HepG2 (cell line): ENCODE measurements at regions not wholly inside any gene's neighbourhood (a gene's known extent, or its start where the extent isn't known, plus 50 kb on each side); places are given as distances from the start of the nearest gene placed in this dataset.

Experiments used
- AGO2 ChIP-seq: fragments of 200-400 bp; formaldehyde crosslinking; optimal IDR thresholded peaks from 2 replicates; pipeline ENCODE3; 2017; ENCODE audit warnings: mild to moderate bottlenecking, low read depth, low read length, moderate library complexity
- CCDC6 ChIP-seq: sonication (generic); formaldehyde crosslinking; IDR thresholded peaks from 2 replicates; pipeline ENCODE4 v1.8.1; 2022; ENCODE audit warnings: mild to moderate bottlenecking, missing genetic modification reagents, moderate library complexity
- DZIP1 ChIP-seq: sonication (generic); formaldehyde crosslinking; IDR thresholded peaks from 2 replicates; pipeline ENCODE4 v1.5.0; 2020; ENCODE audit warnings: mild to moderate bottlenecking, missing genetic modification reagents
- HMGXB3 ChIP-seq: sonication (generic); formaldehyde crosslinking; IDR thresholded peaks from 2 replicates; pipeline ENCODE4 v1.4.0; 2020; ENCODE audit warnings: missing genetic modification reagents, borderline replicate concordance
- SIX1 ChIP-seq: sonication (generic); formaldehyde crosslinking; IDR thresholded peaks from 2 replicates; pipeline ENCODE4 v1.4.0; 2020; ENCODE audit warnings: missing genetic modification reagents, borderline replicate concordance
- SMARCE1 ChIP-seq: fragments of 450-650 bp; IDR thresholded peaks from 2 replicates; pipeline ENCODE4 v1.6.1; 2017; ENCODE audit warnings: borderline replicate concordance
- SP140L ChIP-seq: sonication (generic); formaldehyde crosslinking; IDR thresholded peaks from 2 replicates; pipeline ENCODE4 v1.4.0; 2020; ENCODE audit warnings: missing genetic modification reagents, borderline replicate concordance
- TOPORS ChIP-seq: sonication (generic); formaldehyde crosslinking; IDR thresholded peaks from 2 replicates; pipeline ENCODE4 v1.8.0; 2023; ENCODE audit warnings: mild to moderate bottlenecking, missing genetic modification reagents
- TSC22D2 ChIP-seq: sonication (generic); formaldehyde crosslinking; IDR thresholded peaks from 2 replicates; pipeline ENCODE4 v1.5.1; 2020; ENCODE audit warnings: missing genetic modification reagents, mild to moderate bottlenecking, borderline replicate concordance
- ZNF276 ChIP-seq: sonication (generic); formaldehyde crosslinking; IDR thresholded peaks from 2 replicates; pipeline ENCODE4 v1.4.0; 2020; ENCODE audit warnings: mild to moderate bottlenecking, low read depth, missing genetic modification reagents
- ZNF609 ChIP-seq: sonication (generic); formaldehyde crosslinking; IDR thresholded peaks from 2 replicates; pipeline ENCODE4 v1.4.0; 2020; ENCODE audit warnings: mild to moderate bottlenecking, missing genetic modification reagents, borderline replicate concordance
- ZNF614 ChIP-seq: IDR thresholded peaks from 2 replicates; pipeline ENCODE4 v1.6.1; 2018; ENCODE audit warnings: missing biosample characterization, missing genetic modification reagents, inconsistent platforms, borderline replicate concordance
- ZNF652 ChIP-seq: IDR thresholded peaks from 2 replicates; pipeline ENCODE4 v1.6.1; 2016; ENCODE audit warnings: low read depth, borderline replicate concordance
- ZNF768 ChIP-seq: sonication (generic); formaldehyde crosslinking; IDR thresholded peaks from 2 replicates; pipeline ENCODE4 v1.4.0; 2020; ENCODE audit warnings: missing genetic modification reagents
- ZNF83 ChIP-seq: sonication (generic); formaldehyde crosslinking; IDR thresholded peaks from 2 replicates; pipeline ENCODE4 v1.4.0; 2020; ENCODE audit warnings: missing genetic modification reagents, mild to moderate bottlenecking, borderline replicate concordance
- ZNF891 ChIP-seq: sonication (generic); formaldehyde crosslinking; IDR thresholded peaks from 2 replicates; pipeline ENCODE4 v1.5.0; 2020; ENCODE audit warnings: mild to moderate bottlenecking, missing genetic modification reagents

DNA sequence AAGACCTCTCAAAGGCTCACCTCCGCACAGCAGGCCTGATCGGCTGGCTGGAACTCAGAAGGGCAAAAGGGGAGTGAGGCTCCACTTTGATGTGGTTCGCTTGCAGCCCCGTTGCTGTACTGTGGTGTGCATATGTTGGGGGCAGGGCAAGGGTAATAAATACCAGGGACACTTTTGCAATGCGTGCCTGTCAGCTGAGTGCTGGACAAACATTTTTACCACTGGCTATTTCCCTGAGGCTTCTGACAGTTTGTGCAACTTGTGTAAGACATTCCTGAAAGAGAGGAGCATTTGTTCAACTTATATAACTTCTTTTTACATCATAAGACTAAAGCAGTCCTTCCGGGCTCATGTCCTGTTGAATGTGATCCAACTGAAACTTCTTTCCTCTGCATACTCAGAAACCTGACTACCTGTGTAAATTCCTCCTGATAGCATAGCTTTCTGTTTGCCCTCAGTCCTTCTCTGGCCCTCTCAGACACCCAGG lies 82.3 kb downstream of the SPRY1 start (continued):
- TF ChIP-seq ZNF609 (CRISPR knock-in tag), result peak; percentile 99
- TF ChIP-seq AGO2, result no peak
- TF ChIP-seq HMGXB3 (CRISPR knock-in tag), result peak; percentile 77; the same call in 1 of the 2 replicates
- TF ChIP-seq ZNF83 (CRISPR knock-in tag), result no peak
- no peak for TF ChIP-seq ZNF276 (CRISPR knock-in tag)
- peak; percentile 45; the same call in 1 of the 2 replicates for TF ChIP-seq ZNF652 (CRISPR knock-in tag)
- TF ChIP-seq CCDC6, result peak; percentile 97
- peak; percentile 62 for TF ChIP-seq ZNF768
- TF ChIP-seq SMARCE1, result no peak
- TF ChIP-seq DZIP1 (CRISPR knock-in tag), result no peak
- peak; percentile 61; the same call in 1 of the 2 replicates for TF ChIP-seq SP140L (CRISPR knock-in tag)
- TF ChIP-seq TSC22D2 (CRISPR knock-in tag), result peak; percentile 94; the same call in 1 of the 2 replicates
- TF ChIP-seq ZNF614 (CRISPR knock-in tag), result peak; percentile 93
- TF ChIP-seq ZNF891 (CRISPR knock-in tag), result no peak
- TF ChIP-seq TOPORS, result peak; percentile 80; the same call in 1 of the 2 replicates
- TF ChIP-seq SIX1 (CRISPR knock-in tag), result peak; percentile 93
